ELR (cell line): ENCODE measurements at regions not wholly inside any gene's neighbourhood (a gene's known extent, or its start where the extent isn't known, plus 50 kb on each side); places are given as distances from the start of the nearest gene placed in this dataset.
A peak's percentile ranks its signal among the peaks of the same experiment; 100 is the strongest.

Experiments
- DNase-seq: peaks from one replicate; pipeline ENCODE4 v3.0.0-alpha.2; 2015; ENCODE audit warnings: low read depth

DNA sequence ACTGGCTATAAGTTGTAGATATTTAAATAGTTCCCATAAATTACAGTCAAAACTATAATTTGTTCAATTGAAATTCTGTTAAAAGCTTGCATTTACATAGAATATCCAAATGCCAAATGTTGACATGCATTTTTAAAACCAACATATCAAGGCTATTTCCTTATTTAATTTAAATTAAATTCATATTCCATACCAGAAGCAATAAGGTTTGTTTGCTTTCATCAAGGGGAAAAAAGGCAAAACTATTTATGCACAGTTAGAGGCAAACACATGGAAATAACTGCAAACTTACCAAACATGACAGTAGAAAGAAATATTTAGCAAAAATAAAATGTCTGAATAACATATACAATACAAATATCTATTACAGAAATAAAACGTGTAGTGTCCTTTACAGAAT lies 1581.2 kb upstream of the TENM4 start:
- DNase-seq, result no peak

DNA sequence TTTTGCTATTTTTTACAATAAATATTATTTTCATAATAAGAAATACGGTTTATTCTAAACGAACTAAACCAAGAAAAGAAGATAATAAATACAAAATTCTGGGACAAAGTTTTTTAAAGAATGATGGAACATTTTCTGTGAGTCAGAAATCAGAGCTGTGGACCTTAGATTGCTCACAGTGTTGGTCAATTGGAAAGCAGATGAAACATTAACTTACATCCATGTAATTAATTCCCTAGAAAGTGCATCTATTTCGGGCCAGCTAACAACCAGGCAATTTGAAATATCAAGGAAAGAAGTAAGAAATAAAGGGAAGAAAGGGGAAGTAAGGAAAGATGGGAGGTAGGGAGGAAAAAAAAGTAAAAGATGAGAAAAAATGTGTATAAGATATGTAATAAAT lies 1569.8 kb upstream of the TENM4 start:
- no peak for DNase-seq

DNA sequence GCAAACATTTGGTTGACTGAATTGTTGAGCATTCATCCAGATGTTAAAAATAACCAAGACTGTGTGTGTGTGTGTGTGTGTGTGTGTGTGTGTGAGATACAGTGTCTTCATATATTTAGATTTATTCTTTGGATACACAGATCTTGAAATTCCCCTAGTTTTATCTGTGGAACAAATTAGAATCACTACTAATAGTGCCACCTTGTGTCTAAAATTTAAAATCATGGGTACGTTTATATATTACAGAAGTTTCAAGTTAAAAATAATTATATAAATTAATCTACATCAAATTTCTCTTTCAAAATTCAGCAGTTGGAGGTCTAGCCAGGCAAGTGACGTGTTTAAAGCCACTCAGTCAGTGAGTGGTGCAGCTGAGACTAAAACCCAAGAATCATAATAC lies 1566.2 kb upstream of the TENM4 start:
- DNase-seq, result no peak

DNA sequence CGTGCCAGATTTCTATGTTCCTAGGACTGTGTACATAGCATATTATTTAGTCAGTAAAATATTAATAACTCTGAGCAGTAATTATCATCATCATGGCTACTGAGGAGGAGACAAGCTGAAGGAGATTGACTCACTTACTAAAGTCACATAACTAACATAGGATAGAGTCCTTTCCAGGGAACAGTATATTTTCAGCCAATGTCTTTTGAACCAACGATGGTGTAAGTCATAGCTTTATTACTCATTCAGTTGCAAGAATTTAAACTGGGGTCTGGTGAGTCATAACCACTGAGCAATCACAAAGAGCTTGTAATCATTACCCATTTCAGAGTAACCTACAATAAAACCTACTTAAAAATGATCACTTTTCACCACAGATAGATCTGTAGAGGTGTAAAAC lies 1564.8 kb upstream of the TENM4 start:
- DNase-seq, result peak; percentile 20

DNA sequence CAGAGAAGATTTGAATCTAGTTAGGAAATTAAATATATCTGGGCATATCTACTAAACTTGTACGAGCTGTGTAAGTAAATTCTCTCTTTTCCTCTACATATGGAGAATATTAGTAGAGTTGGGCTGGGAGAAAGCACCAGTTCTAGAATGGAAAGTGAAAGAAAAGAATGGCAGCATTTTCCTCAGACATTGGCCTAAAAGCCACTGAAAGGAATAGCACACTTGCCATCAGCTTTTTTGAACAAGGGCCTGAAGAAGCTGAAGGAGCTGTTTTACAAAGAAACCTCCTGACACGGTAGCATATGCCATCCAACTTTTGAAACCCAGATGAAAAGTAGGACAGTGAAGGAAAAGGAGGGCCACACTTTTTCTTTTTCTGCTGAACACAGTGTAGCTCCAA lies 1563.7 kb upstream of the TENM4 start:
- no peak for DNase-seq

DNA sequence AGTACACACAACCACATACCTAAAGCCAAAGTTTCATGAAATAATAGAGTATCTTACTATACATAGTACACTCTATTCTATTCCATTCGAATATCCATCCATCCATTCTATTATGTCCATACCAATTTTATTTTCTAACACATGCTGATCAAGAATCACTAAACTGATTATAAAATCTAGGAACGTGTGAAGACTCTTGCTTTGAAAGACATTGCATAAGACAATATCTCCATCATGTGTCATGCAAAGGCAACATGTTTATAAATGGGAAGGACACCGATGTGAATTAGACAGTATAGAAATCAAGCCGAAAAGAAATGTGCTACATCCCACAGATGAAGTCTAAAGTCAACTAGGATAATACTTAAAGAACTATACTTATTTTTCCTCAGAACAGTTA lies 1561.5 kb upstream of the TENM4 start:
- no peak for DNase-seq

DNA sequence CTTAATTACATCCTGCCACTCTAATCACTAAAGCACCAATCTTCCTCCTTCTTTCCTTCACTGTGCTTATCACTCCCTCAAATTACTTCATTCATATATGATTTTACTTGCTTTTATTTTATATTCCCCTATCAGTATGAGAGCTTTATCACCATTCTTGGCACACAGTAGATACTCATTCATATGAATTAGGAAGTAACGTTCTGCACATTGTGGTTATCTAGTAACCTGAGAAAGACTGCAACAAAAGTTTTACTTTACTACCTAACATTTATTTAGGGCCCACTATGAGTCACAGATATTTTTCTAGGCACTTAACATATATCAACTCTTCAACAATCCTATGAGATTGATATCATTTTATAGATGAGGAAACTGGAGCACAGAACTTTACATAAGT lies 1559.9 kb upstream of the TENM4 start:
- no peak for DNase-seq

DNA sequence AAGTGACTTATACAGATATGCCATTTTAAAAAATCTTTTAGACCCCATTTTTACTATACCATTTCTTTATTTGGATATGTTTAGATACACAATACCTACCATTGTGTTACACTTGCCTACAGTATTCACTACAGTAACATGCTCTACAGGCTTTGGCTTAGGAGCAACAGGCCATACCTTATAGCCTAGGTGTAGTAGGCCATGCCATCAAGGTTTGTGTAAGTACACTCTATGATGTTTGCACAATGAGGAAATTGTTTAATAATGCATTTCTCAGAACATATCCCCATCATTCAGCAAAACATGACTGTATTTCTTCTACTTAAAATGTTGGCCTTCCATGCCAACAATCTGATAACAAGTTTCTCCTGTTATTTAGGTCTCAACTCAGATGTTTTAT lies 1559.5 kb upstream of the TENM4 start:
- DNase-seq, result no peak

DNA sequence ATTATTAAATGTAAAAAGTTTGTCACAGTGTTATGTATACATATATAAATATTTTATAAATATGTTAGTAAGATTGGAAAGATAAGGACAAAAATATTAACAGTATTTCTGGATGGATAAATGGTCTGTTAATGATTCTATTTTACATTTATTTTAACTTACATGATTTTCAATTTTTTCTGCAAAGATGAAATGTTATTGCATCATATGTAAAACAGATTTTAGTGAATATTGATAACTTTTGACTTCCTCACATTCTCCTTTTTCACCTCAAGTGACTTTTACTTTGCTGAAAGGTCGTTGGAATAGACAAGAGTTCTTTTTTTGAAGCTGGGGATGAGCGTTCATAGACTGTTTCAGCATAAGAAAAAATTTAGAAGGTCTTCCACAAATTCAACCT lies 1554.7 kb upstream of the TENM4 start:
- DNase-seq, result no peak

DNA sequence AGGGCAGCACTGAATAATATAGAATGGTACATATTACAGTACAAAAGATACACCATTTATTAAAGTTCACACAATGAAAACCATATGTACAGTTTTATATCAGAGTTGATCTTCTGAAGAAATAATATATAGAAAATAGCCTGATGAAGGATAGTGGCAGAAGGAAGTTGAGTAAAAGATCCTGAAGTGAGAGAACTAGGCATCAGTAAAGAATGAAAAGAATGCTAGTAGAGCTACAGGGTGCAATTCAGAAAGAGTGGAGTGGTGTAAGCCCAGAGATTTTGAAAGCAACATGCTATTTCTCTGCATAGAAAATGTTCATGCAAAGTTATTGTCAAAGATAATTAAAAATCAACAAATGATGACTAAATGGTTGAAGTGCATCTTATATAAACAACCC lies 1552.7 kb upstream of the TENM4 start:
- no peak for DNase-seq

DNA sequence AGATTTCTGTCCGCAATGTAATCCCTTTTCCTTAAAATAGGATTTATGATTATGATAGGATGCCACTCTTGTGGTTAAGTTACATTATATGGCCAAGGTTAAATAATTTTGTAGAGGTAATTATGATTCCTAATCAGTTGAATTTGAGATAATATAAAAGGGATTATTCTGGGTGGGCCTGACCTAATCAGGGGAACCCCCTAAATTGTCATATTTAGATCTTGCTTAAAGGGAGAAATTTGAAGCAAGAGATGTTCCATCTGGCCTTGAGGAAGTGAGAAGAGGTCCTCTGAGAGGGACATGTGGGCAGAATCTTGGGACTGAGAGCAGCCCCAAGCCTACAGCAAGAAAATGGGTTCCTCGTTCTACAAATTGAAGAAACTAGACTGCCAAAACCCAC lies 1550.1 kb upstream of the TENM4 start:
- DNase-seq, result no peak

DNA sequence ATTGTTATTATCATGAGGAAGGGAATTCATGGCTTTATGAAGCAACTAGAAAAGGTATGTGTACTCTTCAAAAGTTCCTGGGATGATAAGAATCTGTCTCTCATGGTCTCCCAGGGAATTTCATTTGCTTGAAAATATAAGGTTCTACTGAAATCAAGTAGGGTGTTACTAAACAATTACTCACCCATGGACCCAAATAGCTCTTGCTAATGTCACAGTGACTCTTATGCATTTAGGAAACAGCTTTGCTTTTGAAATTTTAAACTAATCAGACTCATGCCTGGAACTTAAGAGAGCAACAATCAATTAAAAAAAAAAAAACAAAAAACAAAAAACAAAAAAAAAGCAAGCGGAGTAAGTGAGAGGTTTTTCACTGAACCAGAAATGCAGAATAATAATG lies 1546.3 kb upstream of the TENM4 start:
- no peak for DNase-seq

DNA sequence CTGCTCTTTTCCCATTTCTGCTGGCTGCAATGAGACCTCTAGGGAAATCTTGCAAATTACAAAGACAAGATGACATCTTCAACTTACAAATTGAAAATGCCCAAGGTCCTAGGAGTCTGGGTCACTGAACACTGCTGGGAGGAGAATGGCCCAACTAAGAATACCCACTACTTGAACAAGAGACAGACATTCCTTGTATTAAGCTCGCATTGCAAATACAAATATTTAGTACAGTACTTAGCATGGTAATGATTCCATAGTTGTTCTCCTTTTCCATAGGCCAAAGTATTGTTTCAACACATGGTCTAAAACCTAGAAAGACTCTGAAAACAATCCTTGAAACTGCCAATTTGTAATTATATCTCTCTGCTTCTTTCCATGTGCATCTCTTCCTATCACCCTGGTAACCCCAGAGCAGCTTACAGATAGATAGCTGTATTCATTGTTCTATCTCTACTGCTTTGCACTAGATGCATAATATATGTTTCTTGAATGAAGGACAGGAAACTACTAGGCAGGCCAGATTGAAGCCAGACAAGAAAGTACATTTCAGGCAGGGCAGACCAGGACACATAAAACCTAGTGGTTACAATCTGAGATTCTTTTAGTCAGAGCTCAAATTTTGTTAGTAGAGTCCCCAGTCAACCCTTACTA lies 1545.7 kb upstream of the TENM4 start:
- no peak for DNase-seq

DNA sequence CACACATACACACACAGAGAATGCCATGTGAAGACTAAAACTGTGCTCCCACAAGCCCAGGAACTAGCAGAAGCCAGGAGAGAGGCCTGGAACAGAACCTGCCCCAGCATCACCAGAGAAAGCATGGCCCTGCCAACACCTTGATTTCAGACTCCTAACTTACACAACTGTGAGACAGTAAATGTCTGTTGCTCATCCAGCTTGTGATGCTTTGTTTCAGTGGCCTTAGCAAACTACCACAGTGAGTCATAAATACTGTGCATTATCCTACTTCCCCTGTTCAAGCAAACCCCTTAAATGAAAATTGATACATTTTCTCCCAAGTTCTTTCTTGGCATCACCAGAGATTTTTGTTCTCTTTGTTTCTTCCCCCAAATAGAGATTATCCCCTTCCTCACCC lies 1539.4 kb upstream of the TENM4 start:
- no peak for DNase-seq

DNA sequence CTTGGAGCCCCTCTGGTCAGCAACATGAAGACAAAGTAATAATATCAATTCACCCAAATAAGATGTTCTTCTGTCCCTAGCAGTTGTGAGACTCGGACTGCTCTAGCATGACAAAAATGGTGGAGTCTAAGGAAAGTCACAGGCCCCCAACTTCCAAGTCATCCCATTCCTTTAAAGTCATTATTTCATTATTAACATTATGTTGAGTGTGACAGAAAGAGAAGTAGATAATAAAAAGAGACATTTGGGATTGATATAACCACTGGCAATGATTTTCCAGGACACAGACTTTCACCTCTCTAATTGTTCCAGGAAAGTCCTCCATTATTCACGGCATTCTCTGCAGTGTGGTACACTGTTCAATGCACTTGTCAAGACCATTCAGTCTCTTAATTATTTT lies 1533.0 kb upstream of the TENM4 start:
- no peak for DNase-seq

DNA sequence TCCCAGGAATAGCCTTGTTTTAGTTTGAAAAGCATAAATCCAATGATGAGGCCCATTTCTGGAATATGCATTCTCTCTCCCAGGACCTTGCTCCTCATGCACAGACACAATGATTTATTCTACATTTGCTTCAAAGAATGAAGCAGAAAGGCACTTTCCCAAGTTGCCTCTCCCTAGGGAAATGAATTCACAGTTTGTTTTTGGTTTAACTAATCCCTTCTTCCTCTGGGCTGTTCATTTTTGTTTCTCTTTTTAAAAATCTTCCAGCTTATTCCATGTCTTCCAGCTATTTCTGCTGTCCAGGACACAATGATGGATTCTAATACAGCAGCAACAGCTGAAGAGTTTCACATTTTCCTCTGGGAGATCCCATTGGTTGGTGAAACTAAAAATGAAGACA lies 1529.2 kb upstream of the TENM4 start:
- no peak for DNase-seq

DNA sequence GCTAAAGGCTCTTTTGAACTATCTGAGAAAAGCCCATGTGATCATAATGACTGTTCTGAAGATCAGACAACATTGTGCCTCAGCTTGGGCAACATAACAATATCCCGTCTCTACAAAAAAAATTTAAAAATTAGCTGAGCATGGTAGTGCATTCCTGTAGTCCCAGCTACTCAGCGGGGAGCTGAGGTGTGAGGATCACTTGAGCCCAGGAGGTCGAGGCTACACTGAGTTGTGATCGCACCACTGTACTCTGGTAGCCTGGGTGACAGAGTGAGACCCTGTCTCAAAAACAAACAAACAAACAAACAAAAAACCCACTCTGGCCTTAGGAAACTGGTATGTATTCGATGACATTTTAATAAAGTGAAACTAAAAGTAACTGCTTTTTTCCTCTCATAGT lies 1526.8 kb upstream of the TENM4 start:
- no peak for DNase-seq

DNA sequence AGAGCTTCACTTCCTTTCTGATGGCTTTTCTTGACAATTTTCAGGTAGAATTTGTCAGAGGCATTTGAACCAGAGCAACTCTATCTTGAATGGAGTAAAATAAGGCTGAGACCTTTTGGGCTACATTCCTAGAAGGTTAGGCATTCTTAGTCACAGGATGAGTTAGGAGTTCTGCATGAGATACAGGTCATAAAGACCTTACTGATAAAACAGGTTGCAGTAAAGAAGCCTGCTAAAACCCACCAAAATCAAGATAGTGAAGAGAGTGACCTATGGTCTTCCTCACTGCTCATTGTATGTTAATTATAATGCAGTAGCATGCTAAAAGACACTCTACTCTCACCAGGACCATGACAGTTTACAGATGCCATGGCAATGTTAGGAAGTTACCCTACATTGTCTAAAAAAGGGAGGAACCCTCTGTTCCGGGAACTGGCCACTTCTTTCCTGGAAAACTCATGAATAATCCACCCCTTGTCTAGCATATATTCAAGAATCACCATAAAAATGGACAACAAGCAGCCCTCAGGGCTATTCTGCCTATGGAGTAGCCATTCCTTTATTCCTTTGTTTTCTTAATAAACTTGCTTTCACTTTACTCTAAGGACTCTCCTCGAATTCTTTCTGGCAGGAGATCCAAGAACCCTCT lies 1519.7 kb upstream of the TENM4 start:
- no peak for DNase-seq

DNA sequence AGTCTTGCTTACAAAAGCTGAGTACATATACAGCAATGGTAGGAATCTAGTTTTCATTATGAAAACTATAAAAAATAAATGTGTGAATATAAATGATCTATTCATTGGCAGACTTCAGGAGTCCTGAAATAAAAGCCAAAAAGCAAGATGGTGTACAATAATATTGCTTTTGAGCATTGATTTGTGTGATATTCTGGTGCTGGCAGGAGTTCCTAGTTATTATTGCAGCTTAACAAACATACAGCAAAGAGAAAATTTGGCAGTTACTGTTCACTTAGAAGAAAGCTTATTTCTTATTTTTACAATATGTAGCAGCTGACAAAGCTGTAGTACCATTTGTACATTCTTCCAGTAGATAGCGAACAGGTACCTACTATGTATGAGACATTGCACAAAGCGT lies 1518.9 kb upstream of the TENM4 start:
- DNase-seq, result no peak

DNA sequence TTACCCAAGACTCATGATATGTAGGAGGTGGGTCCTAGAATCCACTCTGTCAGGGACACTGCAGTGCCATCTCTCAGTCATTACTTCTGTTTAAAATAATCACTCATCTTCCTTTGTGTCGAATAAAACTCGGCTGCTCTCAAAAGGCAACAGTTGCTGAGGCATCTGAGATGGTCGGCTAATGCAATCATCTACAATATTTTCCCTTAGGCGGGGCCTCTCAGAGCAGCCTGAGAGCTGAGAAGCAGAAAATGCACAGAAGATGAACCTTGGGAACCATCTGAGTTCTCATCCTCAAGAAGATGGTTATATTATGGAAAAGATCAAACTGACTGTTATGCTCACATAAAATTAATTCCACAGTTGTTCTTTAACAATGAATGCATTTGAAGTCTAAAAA lies 1518.2 kb upstream of the TENM4 start:
- DNase-seq, result no peak

DNA sequence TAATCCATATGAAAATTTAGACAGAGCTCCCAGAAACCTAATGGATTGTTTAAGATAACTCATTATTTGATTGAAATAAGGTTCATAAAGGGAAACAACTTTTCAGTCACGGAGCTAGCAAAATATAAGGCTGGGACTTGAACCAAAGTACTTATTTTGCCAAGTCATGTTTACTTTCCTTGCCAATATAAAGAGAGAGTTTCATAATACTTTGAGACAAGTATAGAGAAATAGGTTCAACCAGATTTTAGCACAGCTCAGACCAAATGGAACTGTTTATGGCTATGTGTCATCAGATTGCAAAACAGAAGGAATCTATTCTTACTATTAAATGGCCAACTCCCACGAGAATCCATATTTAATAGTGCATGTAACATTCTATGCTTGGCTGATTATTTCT lies 1517.5 kb upstream of the TENM4 start:
- no peak for DNase-seq

DNA sequence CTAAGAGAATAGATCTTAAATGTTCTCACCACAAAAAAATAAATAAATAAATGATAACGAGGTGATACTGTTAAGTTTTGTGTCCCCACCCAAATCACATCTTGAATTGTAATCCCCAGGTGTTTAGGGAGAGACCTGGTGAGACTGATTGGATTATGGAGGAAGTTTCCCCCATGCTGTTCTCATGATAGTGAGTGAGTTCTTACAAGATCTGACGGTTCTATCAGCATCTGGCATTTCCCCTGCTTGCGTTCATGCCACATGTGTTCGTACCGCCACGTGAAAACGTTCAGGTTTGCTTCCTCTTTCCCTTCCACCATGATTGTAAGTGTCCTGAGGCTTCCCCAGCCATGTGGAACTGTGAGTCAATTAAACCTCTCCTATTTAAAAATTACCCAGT lies 1514.8 kb upstream of the TENM4 start:
- no peak for DNase-seq

DNA sequence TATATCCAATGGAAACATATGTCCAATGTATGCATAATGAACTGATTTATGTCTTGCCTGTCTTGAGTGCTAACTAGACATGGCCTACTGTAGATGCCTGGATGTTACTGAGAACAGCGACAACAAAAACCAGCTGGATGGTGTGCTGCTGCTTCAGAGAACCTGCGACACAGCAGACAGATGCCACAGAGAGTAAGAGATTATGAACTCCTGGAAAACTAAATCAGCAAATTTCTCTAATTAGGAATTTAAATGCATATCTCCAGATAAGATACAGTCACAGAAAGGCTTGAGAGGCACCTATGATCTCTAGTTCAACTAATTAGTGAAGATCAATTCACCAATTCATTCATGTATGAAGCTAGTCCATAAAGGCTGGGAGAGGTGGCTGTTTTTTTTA lies 1508.0 kb upstream of the TENM4 start:
- DNase-seq, result no peak

DNA sequence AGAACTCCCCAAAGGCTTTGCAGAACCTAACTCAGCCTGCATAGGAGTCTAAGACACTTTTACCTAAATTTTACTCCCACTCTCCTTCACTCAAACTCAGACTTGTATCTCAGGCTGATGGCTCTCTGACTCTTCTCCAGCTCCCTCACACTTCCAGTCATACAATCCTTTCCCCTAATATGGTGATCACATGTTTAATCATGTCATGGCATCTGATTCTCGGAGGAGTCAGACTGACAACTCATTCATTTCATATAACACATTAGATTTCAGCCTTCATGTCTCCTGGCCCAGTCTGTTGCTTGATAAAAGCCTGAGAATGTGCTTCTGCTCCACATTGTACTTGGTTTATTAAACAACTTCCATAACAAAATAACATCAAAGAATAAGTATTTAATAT lies 1503.9 kb upstream of the TENM4 start:
- no peak for DNase-seq

DNA sequence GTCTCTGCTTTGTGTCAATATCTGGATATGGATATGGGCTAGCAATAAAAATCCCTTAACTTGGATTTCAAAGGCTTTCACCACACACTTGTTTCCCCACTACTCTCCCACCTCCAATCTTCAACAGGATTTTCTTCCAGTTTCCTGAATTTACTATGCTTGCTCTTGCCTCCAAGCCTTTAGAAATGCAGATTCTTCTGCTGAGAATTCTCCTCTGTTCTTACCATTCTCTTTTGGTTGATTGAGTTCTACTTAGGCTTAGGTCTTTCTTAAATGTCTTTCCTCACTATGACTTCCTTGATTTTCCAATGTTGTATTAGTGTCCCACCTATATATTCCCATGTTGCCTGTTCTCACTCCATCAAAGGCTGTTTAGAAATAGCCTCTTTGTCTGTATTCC lies 1502.4 kb upstream of the TENM4 start:
- no peak for DNase-seq
